ENCODE measurements at regions not wholly inside any gene's neighbourhood (a gene's known extent, or its start where the extent isn't known, plus 50 kb on each side); places are given as distances from the start of the nearest gene placed in this dataset.

DNA sequence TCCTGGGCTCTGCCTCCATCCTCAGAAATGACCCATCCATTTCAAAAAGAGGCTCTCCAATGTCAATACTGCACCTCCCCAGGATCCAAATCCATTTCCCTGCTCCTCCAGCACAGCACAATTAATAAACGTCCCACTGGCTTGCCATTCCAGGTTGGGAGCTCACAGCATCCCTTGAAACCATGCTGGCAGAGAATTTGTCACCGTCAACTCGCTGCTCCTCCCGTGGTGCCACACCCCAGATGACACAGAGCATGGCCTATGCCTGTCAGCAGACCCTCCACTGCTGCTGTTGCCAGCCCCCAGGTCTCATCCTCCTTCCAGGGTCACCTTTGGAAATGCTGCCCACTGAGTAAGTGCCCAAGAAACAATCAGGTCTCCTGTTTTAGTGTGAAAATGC is 53.0 kb upstream of the UQCRFS1 start:
- no peaks in the 10 kb centered on the region for H3K9me3 Mint-ChIP-seq
- no peak for DNase-seq (ENCODE audit: low spot score)
- H3K4me3 Mint-ChIP-seq = no peak overlapping the region
- Histone ChIP-seq H3K4me1 (peaks cover 15% of the 10 kb centered on the region), H3K36me3 (no peaks in the 10 kb centered on the region), H3K9me3 (ENCODE audit: low read depth) (no peaks in the 10 kb centered on the region), H4K20me1 (ENCODE audit: low read depth) (no peaks in the 10 kb centered on the region), H3K27me3 (no peaks in the 10 kb centered on the region), H3K4me2 (no peak overlapping the region), H3K27ac (no peak overlapping the region), H2AFZ (replicated peaks) (no peak overlapping the region), H3K79me2 (ENCODE audit: low read depth) (no peaks in the 10 kb centered on the region), H3F3A (ENCODE audit: low read depth) (peaks cover 5% of the 10 kb centered on the region), H3K9ac (no peak overlapping the region), H3K4me3 (no peak overlapping the region)
- H3K27ac Mint-ChIP-seq = no peak overlapping the region
- no peaks in the 10 kb centered on the region for H3K36me3 Mint-ChIP-seq
- H3K27me3 Mint-ChIP-seq (ENCODE audit: insufficient read depth, low read depth) = peaks cover 21% of the 10 kb centered on the region
- TF ChIP-seq EZH2 (IDR thresholded peaks at IDR 0.05) (no peak), EZH2phosphoT487 (IDR thresholded peaks at IDR 0.05) (no peak), CTCF (IDR thresholded peaks at IDR 0.05) (no peak)
- peaks cover 22% of the 10 kb centered on the region for H3K4me1 Mint-ChIP-seq

GRCh38 chr19:29266603-29267002 is 53.7 kb upstream of the UQCRFS1 start:
- Histone ChIP-seq H3K9me3 (ENCODE audit: low read depth) (no peaks in the 10 kb centered on the region), H3K9ac (no peak overlapping the region), H2AFZ (replicated peaks) (no peak overlapping the region), H4K20me1 (ENCODE audit: low read depth) (no peaks in the 10 kb centered on the region), H3K27ac (no peak overlapping the region), H3K27me3 (no peaks in the 10 kb centered on the region), H3K4me3 (no peak overlapping the region), H3K4me1 (peaks cover 15% of the 10 kb centered on the region), H3K36me3 (no peaks in the 10 kb centered on the region), H3K79me2 (ENCODE audit: low read depth) (no peaks in the 10 kb centered on the region), H3K4me2 (no peak overlapping the region), H3F3A (ENCODE audit: low read depth) (peaks cover 5% of the 10 kb centered on the region)
- no peak for TF ChIP-seq CTCF (IDR thresholded peaks at IDR 0.05)
- no peak for TF ChIP-seq EZH2 (IDR thresholded peaks at IDR 0.05)
- TF ChIP-seq EZH2phosphoT487 (IDR thresholded peaks at IDR 0.05) = no peak
- Mint-ChIP-seq H3K36me3 (no peaks in the 10 kb centered on the region), H3K27ac (no peak overlapping the region), H3K27me3 (ENCODE audit: insufficient read depth, low read depth) (peaks cover 24% of the 10 kb centered on the region), H3K9me3 (no peaks in the 10 kb centered on the region), H3K4me1 (peaks cover 25% of the 10 kb centered on the region), H3K4me3 (peak overlapping the region; percentile 33)
- no peak for DNase-seq (ENCODE audit: low spot score)

DNA sequence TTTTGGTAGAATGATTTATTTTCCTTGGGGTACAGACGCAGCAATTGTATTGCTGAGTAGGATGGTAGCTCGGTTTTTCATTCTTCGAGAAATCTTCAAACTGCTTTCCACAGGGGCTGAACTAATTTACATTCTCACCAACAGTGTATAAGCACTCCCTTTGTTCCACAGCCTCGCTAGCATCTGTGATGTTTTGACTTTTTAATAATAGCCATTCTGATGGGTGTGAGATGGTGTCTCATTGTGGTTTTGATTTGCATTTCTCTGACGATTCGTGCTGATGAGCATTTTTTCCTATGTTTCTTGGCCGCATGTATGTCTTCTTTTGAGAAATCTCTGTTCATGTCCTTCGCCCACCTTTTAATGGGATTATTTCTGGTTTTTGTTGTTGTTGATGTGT is 54.8 kb upstream of the UQCRFS1 start:
- H3K27me3 Mint-ChIP-seq (ENCODE audit: insufficient read depth, low read depth) = peaks cover 27% of the 10 kb centered on the region
- no peaks in the 10 kb centered on the region for H3K36me3 Mint-ChIP-seq
- no peak overlapping the region for H3K27ac Mint-ChIP-seq
- Histone ChIP-seq H3K36me3 (no peaks in the 10 kb centered on the region), H3F3A (ENCODE audit: low read depth) (peaks cover 5% of the 10 kb centered on the region), H3K4me1 (peaks cover 15% of the 10 kb centered on the region), H4K20me1 (ENCODE audit: low read depth) (no peaks in the 10 kb centered on the region), H2AFZ (replicated peaks) (no peak overlapping the region), H3K9me3 (ENCODE audit: low read depth) (no peaks in the 10 kb centered on the region), H3K4me2 (no peak overlapping the region), H3K79me2 (ENCODE audit: low read depth) (no peaks in the 10 kb centered on the region), H3K9ac (no peak overlapping the region), H3K27ac (no peak overlapping the region), H3K27me3 (no peaks in the 10 kb centered on the region), H3K4me3 (no peak overlapping the region)
- H3K4me1 Mint-ChIP-seq = peaks cover 25% of the 10 kb centered on the region
- no peak overlapping the region for H3K4me3 Mint-ChIP-seq
- no peaks in the 10 kb centered on the region for H3K9me3 Mint-ChIP-seq
- TF ChIP-seq EZH2 (IDR thresholded peaks at IDR 0.05) (no peak), CTCF (IDR thresholded peaks at IDR 0.05) (no peak), EZH2phosphoT487 (IDR thresholded peaks at IDR 0.05) (no peak)
- DNase-seq (ENCODE audit: low spot score) = no peak
